ENCODE measurements at regions not wholly inside any gene's neighbourhood (a gene's known extent, or its start where the extent isn't known, plus 50 kb on each side); places are given as distances from the start of the nearest gene placed in this dataset.

DNA sequence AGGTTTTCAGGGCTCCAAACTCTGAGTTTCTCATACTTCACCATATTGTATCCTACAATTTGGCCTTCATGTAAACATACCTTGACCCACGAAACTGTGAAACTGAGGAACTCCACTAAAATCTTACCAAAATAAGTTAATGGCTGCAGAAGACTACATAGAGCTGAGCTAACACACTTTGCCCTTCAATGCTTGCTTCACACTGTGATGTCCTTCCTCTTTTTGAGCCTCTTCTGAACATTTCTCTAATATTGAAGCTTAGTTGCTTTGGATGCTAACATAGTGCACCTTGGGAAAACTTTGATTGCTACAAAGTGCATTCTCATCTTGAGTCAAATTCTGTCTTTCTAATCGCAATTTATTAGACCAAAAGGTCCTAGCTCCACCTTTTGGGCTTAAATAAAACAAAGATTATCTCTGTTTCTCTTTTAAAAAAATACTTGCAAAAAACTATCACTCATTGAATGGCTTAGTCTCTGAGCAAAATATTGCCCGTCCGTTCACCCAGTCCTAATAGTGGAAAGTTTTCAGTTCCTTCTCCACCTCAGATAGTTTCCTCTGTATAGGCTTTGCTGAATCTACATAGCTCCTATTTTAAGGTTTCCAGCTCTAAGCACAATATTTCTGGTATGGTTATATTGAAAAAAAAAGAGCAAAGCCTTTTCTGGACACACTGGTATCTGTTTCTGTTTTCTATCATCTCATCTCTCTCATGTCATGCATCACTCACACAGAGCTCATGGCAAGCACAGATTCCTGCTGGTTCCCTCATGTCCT is 494.6 kb downstream of the RFPL4B start:
- TF ChIP-seq REST (IDR thresholded peaks at IDR 0.05; ENCODE audit: insufficient read depth in 1 of 2, low read depth in 2 of 2, low read length in 2 of 2) (no peak), TAF1 (IDR thresholded peaks at IDR 0.05; ENCODE audit: borderline replicate concordance, insufficient read depth, low read length) (no peak), FOXP2 (optimal IDR thresholded peaks at IDR 0.05; ENCODE audit: borderline replicate concordance, extremely low read depth, extremely low read length, insufficient read depth) (no peak), POLR2AphosphoS5 (IDR thresholded peaks at IDR 0.05; ENCODE audit: low read depth, low read length) (no peak), SIN3A (IDR thresholded peaks at IDR 0.05; ENCODE audit: borderline replicate concordance, insufficient read depth, low read length) (no peak)

- TF ChIP-seq POLR2AphosphoS5 (IDR thresholded peaks at IDR 0.05; ENCODE audit: low read depth, low read length) (no peak), FOXP2 (optimal IDR thresholded peaks at IDR 0.05; ENCODE audit: borderline replicate concordance, extremely low read depth, extremely low read length, insufficient read depth) (no peak), TAF1 (IDR thresholded peaks at IDR 0.05; ENCODE audit: borderline replicate concordance, insufficient read depth, low read length) (no peak), SIN3A (IDR thresholded peaks at IDR 0.05; ENCODE audit: borderline replicate concordance, insufficient read depth, low read length) (no peak), REST (IDR thresholded peaks at IDR 0.05; ENCODE audit: insufficient read depth in 1 of 2, low read depth in 2 of 2, low read length in 2 of 2) (no peak)
Observed at GRCh38 chr6:112842330-112842685, 495.2 kb downstream of the RFPL4B start.

- TF ChIP-seq REST (IDR thresholded peaks at IDR 0.05; ENCODE audit: insufficient read depth in 1 of 2, low read depth in 2 of 2, low read length in 2 of 2) (no peak), SIN3A (IDR thresholded peaks at IDR 0.05; ENCODE audit: borderline replicate concordance, insufficient read depth, low read length) (no peak)
Observed at GRCh38 chr6:112846681-112847080, 499.6 kb downstream of the RFPL4B start.

GRCh38 chr6:112851146-112851545 is 504.0 kb downstream of the RFPL4B start:
- TF ChIP-seq TAF1 (IDR thresholded peaks at IDR 0.05; ENCODE audit: borderline replicate concordance, insufficient read depth, low read length) (no peak), SIN3A (IDR thresholded peaks at IDR 0.05; ENCODE audit: borderline replicate concordance, insufficient read depth, low read length) (no peak), FOXP2 (optimal IDR thresholded peaks at IDR 0.05; ENCODE audit: borderline replicate concordance, extremely low read depth, extremely low read length, insufficient read depth) (no peak), POLR2AphosphoS5 (IDR thresholded peaks at IDR 0.05; ENCODE audit: low read depth, low read length) (no peak), REST (IDR thresholded peaks at IDR 0.05; ENCODE audit: insufficient read depth in 1 of 2, low read depth in 2 of 2, low read length in 2 of 2) (no peak)

DNA sequence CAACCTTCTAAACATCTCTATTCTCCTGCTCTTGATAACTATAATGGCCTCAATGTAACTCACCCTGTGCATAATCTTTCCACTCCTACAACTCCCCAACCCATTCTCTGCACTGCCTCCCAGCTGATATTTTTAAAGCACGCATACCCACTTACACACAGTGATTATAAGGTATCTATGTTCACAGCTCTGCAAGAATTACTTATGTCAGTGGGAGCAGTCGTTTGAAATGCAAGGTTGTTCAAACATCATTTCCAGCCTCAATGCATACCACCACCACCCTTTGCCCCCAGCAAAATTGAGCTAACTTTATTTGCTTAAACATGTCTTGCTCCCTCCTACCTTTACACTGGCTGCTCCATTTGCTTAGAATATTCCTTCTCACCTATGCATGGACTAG is 506.0 kb downstream of the RFPL4B start:
- TF ChIP-seq REST (IDR thresholded peaks at IDR 0.05; ENCODE audit: insufficient read depth in 1 of 2, low read depth in 2 of 2, low read length in 2 of 2) (no peak), POLR2AphosphoS5 (IDR thresholded peaks at IDR 0.05; ENCODE audit: low read depth, low read length) (no peak), SIN3A (IDR thresholded peaks at IDR 0.05; ENCODE audit: borderline replicate concordance, insufficient read depth, low read length) (no peak), TAF1 (IDR thresholded peaks at IDR 0.05; ENCODE audit: borderline replicate concordance, insufficient read depth, low read length) (no peak), FOXP2 (optimal IDR thresholded peaks at IDR 0.05; ENCODE audit: borderline replicate concordance, extremely low read depth, extremely low read length, insufficient read depth) (no peak)
